CD4-positive, alpha-beta memory T cell (primary cell): ENCODE measurements at regions not wholly inside any gene's neighbourhood (a gene's known extent, or its start where the extent isn't known, plus 50 kb on each side); places are given as distances from the start of the nearest gene placed in this dataset.

Experiments
- CTCF ChIA-PET: fragments of 350-600 bp; sonication (Branson Sonifier 250); formaldehyde crosslinking; loops from one replicate; lab custom pipeline; 2021; ENCODE audit warnings: inconsistent platforms; ENCODE audit not compliant: partially characterized antibody; lab: Charles Lee
- POLR2A ChIA-PET: fragments of 350-600 bp; sonication (Branson Sonifier 250); formaldehyde crosslinking; loops from one replicate; lab custom pipeline; 2021; ENCODE audit not compliant: partially characterized antibody; lab: Charles Lee
- DNase-seq, 5 donors: peaks; one replicate each; pipeline versions ENCODE4 v3.0.0 to v3.0.0-alpha.2; 2020 to 2022; ENCODE audit warnings: mixed read lengths in 1 of 5
- H3K27ac ChIP-seq: one replicate; pipeline ENCODE4 v1.7.0; 2013; ENCODE audit warnings: low read depth, low read length
- H3K27me3 ChIP-seq: 2 replicates; pipeline ENCODE4 v1.7.0; 2013; ENCODE audit warnings: mild to moderate bottlenecking, low read length, moderate library complexity; ENCODE audit not compliant: insufficient read depth
- H3K36me3 ChIP-seq: 2 replicates; pipeline ENCODE4 v1.7.0; 2013; ENCODE audit warnings: mild to moderate bottlenecking, low read length, moderate library complexity; ENCODE audit not compliant: insufficient read depth
- H3K4me1 ChIP-seq: 2 replicates; pipeline ENCODE4 v1.7.0; 2013; ENCODE audit warnings: mild to moderate bottlenecking, low read length, moderate library complexity; ENCODE audit not compliant: insufficient read depth
- H3K4me3 ChIP-seq, 2 donors: one replicate each; pipeline ENCODE4 v1.7.0; 2013; ENCODE audit warnings: low read length in 2 of 2, mild to moderate bottlenecking in 1 of 2
- H3K9me3 ChIP-seq, 2 donors: one replicate each; pipeline ENCODE4 v1.7.0; 2013; ENCODE audit warnings: low read length in 2 of 2, control low read depth in 1 of 2; ENCODE audit not compliant: control insufficient read depth in 1 of 2
- H3K27ac Mint-ChIP-seq, 7 donors: one replicate each; pipeline ENCODE4 v1.8.0; 2020 to 2021; ENCODE audit warnings: mixed read lengths in 7 of 7, mild to moderate bottlenecking in 6 of 7, inconsistent platforms in 3 of 7, moderate library complexity in 3 of 7
- H3K27me3 Mint-ChIP-seq, 2 donors: one replicate each; pipeline ENCODE4 v1.8.0; 2020 to 2021; ENCODE audit warnings: mixed read lengths in 2 of 2
- H3K36me3 Mint-ChIP-seq, 2 donors: one replicate each; pipeline ENCODE4 v1.8.0; 2020 to 2021; ENCODE audit warnings: mixed read lengths in 2 of 2, inconsistent platforms in 1 of 2, mild to moderate bottlenecking in 1 of 2
- H3K4me1 Mint-ChIP-seq, 4 donors: one replicate each; pipeline ENCODE4 v1.8.0; 2020 to 2021; ENCODE audit warnings: mixed read lengths in 4 of 4, mild to moderate bottlenecking in 1 of 4
- H3K4me3 Mint-ChIP-seq, 8 donors: one replicate each; pipeline ENCODE4 v1.8.0; 2020 to 2021; ENCODE audit warnings: mixed read lengths in 8 of 8, mild to moderate bottlenecking in 7 of 8, moderate library complexity in 6 of 8, inconsistent platforms in 3 of 8
- H3K9me3 Mint-ChIP-seq, 8 donors: one replicate each; pipeline ENCODE4 v1.8.0; 2020 to 2021; ENCODE audit warnings: mixed read lengths in 8 of 8, mild to moderate bottlenecking in 5 of 8, inconsistent platforms in 3 of 8, moderate library complexity in 1 of 8
- intact Hi-C: fragments of 100-400 bp; cut with micrococcal nuclease; formaldehyde crosslinking; loops from one replicate; pipeline ENCODE4 v1.15.1; 2023

DNA sequence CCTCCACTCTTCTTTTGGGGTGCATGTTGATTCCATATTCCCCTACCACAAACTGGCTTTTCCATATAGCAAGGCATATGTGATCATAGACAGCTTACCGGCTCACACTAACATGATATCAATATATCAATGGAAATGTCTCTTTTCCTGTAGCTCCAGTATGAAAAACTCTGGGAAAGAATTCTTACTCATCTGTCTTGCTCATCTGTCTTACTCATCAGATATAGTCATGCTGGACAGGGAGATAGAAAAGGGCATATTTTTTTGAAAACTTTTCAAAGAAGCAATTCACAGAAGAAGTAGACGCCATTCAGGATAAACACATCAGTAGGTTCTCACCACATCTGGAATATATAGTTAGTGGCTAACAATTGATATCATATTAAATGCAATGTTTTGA, 794.7 kb downstream of the RAB28 start:
- Mint-ChIP-seq H3K9me3 (no peaks in the 10 kb centered on the region), H3K36me3 (no peaks in the 10 kb centered on the region), H3K4me1 (no peaks in the 10 kb centered on the region), H3K4me3 (no peak overlapping the region), H3K27ac (no peak overlapping the region), H3K27me3 (no peaks in the 10 kb centered on the region)
- Histone ChIP-seq H3K36me3 (no peaks in the 10 kb centered on the region), H3K4me3 (no peak overlapping the region), H3K9me3 (no peaks in the 10 kb centered on the region), H3K27ac (no peak overlapping the region), H3K27me3 (no peaks in the 10 kb centered on the region), H3K4me1 (no peaks in the 10 kb centered on the region)
- no peak for DNase-seq
- ChIA-PET POLR2A (no interaction called here), CTCF (no interaction called here)
- intact Hi-C loops, result no loop called here

DNA sequence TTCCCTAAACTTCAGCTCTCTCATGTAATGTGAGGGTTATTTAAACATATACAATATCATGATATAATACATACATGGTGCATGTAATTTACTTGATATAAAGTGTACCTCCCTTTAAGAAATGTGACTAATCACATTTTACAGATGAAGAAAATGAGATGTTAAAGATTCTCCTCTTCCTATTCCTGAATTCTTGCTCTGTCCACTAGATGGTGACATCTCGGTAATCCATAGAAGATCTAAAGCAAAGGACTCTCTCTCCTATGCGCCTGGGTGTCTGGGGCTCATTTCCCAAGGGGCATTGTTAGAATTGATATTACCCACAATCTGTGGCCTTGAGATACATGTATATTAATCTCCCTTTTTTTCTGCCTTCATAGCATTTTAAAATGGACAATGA, 804.9 kb downstream of the RAB28 start:
- Histone ChIP-seq H3K4me3 (no peak overlapping the region), H3K4me1 (no peaks in the 10 kb centered on the region), H3K27me3 (no peaks in the 10 kb centered on the region), H3K27ac (no peak overlapping the region), H3K9me3 (no peaks in the 10 kb centered on the region), H3K36me3 (no peaks in the 10 kb centered on the region)
- no peak overlapping the region for H3K4me3 Mint-ChIP-seq
- CTCF ChIA-PET, result no interaction called here
- H3K9me3 Mint-ChIP-seq, result peaks cover 2 to 13% (median 8%) of the 10 kb centered on the region in 8 donors
- no peak for DNase-seq
- intact Hi-C loops, result no loop called here
- H3K4me1 Mint-ChIP-seq, result no peaks in the 10 kb centered on the region
- no peaks in the 10 kb centered on the region for H3K27me3 Mint-ChIP-seq
- POLR2A ChIA-PET, result no interaction called here
- H3K27ac Mint-ChIP-seq, result no peak overlapping the region
- no peaks in the 10 kb centered on the region for H3K36me3 Mint-ChIP-seq

- CTCF ChIA-PET, result no interaction called here
- Mint-ChIP-seq H3K27me3 (no peaks in the 10 kb centered on the region), H3K36me3 (peaks cover 0 to 1% of the 10 kb centered on the region in 2 donors)
Measured at GRCh38 chr4:12674184-12674583, 810.0 kb downstream of the RAB28 start.

DNA sequence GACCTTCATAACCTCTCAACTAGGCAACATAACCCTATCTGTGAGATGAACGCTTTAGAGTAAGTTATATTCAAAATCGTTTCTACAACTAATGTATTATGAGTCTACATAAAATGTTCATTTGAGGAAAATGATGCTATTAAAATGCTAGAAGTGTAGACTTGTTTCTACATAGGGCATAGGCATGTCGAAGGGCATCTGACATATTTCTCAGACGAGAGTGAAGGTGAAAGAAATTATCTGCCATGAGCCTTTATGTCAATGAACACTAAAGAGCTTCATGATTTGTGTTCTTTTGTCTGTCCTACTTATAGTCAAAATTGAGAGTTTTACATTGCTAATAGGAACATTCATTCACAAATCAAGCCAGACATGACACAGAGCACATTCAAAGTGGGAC, 811.8 kb downstream of the RAB28 start:
- H3K9me3 ChIP-seq, result no peaks in the 10 kb centered on the region
- H3K4me1 ChIP-seq, result no peaks in the 10 kb centered on the region
- H3K27ac ChIP-seq, result no peak overlapping the region
- CTCF ChIA-PET, result no interaction called here
- POLR2A ChIA-PET, result no interaction called here
- no peaks in the 10 kb centered on the region for H3K36me3 ChIP-seq
- Mint-ChIP-seq H3K36me3 (peaks cover 0 to 3% of the 10 kb centered on the region in 2 donors), H3K4me3 (no peak overlapping the region), H3K9me3 (peaks cover 3 to 24% (median 12%) of the 10 kb centered on the region in 8 donors), H3K27me3 (no peaks in the 10 kb centered on the region), H3K4me1 (no peaks in the 10 kb centered on the region), H3K27ac (no peak overlapping the region)
- no peak for DNase-seq
- no peaks in the 10 kb centered on the region for H3K27me3 ChIP-seq
- no peak overlapping the region for H3K4me3 ChIP-seq
- intact Hi-C loops, result no loop called here

More at GRCh38 chr4:12674184-12674583, 810.0 kb downstream of the RAB28 start:
- Histone ChIP-seq H3K9me3 (no peaks in the 10 kb centered on the region), H3K27ac (no peak overlapping the region), H3K4me1 (no peaks in the 10 kb centered on the region), H3K36me3 (no peaks in the 10 kb centered on the region), H3K4me3 (no peak overlapping the region), H3K27me3 (no peaks in the 10 kb centered on the region)
- H3K4me1 Mint-ChIP-seq, result no peaks in the 10 kb centered on the region
- H3K27ac Mint-ChIP-seq, result no peak overlapping the region
- POLR2A ChIA-PET, result no interaction called here
- no peak for DNase-seq
- H3K4me3 Mint-ChIP-seq, result no peak overlapping the region
- intact Hi-C loops, result no loop called here
- peaks cover 1 to 24% (median 11%) of the 10 kb centered on the region in 8 donors for H3K9me3 Mint-ChIP-seq

GRCh38 chr4:12658146-12658545, 826.0 kb downstream of the RAB28 start:
- Histone ChIP-seq H3K4me1 (no peaks in the 10 kb centered on the region), H3K27ac (no peak overlapping the region), H3K9me3 (no peaks in the 10 kb centered on the region), H3K36me3 (no peaks in the 10 kb centered on the region), H3K4me3 (no peak overlapping the region), H3K27me3 (no peaks in the 10 kb centered on the region)
- no peak overlapping the region for H3K4me3 Mint-ChIP-seq
- POLR2A ChIA-PET, result no interaction called here
- DNase-seq, result no peak
- H3K36me3 Mint-ChIP-seq, result no peaks in the 10 kb centered on the region
- H3K27ac Mint-ChIP-seq, result no peak overlapping the region
- no peaks in the 10 kb centered on the region for H3K27me3 Mint-ChIP-seq
- H3K9me3 Mint-ChIP-seq, result peaks cover 0 to 8% (median 0%) of the 10 kb centered on the region in 8 donors
- no peaks in the 10 kb centered on the region for H3K4me1 Mint-ChIP-seq
- intact Hi-C loops, result no loop called here
- CTCF ChIA-PET, result no interaction called here

DNA sequence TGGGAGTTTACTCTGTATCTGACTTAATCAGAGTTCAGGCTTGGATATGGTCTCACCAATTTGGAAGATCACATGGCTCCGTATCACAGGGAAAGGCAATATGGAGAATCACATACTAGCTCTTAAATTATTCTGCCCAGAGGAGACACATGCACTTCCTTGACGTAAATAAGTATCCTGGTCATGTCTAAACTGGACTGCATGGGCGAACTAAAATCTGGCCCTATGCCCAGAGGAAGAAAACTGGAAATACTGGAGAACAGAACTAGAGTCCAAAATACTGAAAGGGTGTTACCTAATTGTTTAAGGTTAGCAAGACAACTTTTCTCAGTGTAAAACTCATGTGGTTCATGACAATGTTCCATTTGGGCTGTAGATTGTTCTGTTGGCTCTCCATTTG, 832.3 kb downstream of the RAB28 start:
- Histone ChIP-seq H3K36me3 (no peaks in the 10 kb centered on the region), H3K27me3 (no peaks in the 10 kb centered on the region), H3K4me3 (no peak overlapping the region), H3K27ac (no peak overlapping the region), H3K4me1 (no peaks in the 10 kb centered on the region), H3K9me3 (no peaks in the 10 kb centered on the region)
- CTCF ChIA-PET, result no interaction called here
- POLR2A ChIA-PET, result no interaction called here
- no peaks in the 10 kb centered on the region for H3K4me1 Mint-ChIP-seq
- no peaks in the 10 kb centered on the region for H3K36me3 Mint-ChIP-seq
- DNase-seq, result no peak
- peaks cover 0 to 7% (median 0%) of the 10 kb centered on the region in 8 donors for H3K9me3 Mint-ChIP-seq
- H3K4me3 Mint-ChIP-seq, result no peak overlapping the region
- no peak overlapping the region for H3K27ac Mint-ChIP-seq
- no peaks in the 10 kb centered on the region for H3K27me3 Mint-ChIP-seq
- intact Hi-C loops, result no loop called here

- POLR2A ChIA-PET, result no interaction called here
- Mint-ChIP-seq H3K4me1 (no peaks in the 10 kb centered on the region), H3K9me3 (peaks cover 0 to 3% (median 0%) of the 10 kb centered on the region in 8 donors), H3K27ac (no peak overlapping the region), H3K27me3 (peaks cover 0 to 3% of the 10 kb centered on the region in 2 donors), H3K36me3 (no peaks in the 10 kb centered on the region), H3K4me3 (no peak overlapping the region)
- Histone ChIP-seq H3K4me3 (no peak overlapping the region), H3K27me3 (no peaks in the 10 kb centered on the region), H3K9me3 (no peaks in the 10 kb centered on the region), H3K36me3 (no peaks in the 10 kb centered on the region), H3K4me1 (no peaks in the 10 kb centered on the region), H3K27ac (no peak overlapping the region)
- DNase-seq, result no peak
- CTCF ChIA-PET, result no interaction called here
- intact Hi-C loops, result no loop called here
Measured at GRCh38 chr4:12645732-12646131, 838.4 kb downstream of the RAB28 start.

DNA sequence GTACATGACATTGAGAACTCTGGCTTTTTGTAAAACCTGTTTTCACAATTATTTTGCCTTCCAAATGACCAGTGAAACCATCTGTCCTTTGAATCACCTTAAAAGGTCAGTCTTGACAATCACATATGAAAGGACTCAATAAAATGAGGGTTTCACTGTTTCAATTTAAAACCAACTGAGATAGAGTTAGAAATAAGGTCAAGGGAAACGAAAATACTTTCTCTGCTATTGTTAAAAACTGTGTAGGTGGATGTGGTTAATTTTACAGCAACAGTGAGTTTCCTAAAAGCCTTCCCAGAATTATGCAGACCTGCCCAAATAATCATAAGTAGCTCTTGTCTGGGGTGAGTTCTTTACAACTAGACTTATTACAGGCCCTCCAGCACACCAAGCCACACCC, 839.9 kb downstream of the RAB28 start:
- ChIA-PET CTCF (interaction anchor here (0.9 kb wide), 1 partner anchor 12 kb away, joined by 4 read pairs; no protein-coding TSS in a partner anchor), POLR2A (no interaction called here)
- peaks cover 0 to 3% of the 10 kb centered on the region in 2 donors for H3K27me3 Mint-ChIP-seq
- Histone ChIP-seq H3K4me3 (no peak overlapping the region), H3K27me3 (no peaks in the 10 kb centered on the region), H3K27ac (no peak overlapping the region), H3K4me1 (no peaks in the 10 kb centered on the region), H3K9me3 (no peaks in the 10 kb centered on the region), H3K36me3 (no peaks in the 10 kb centered on the region)
- H3K4me3 Mint-ChIP-seq, result no peak overlapping the region
- H3K4me1 Mint-ChIP-seq, result no peaks in the 10 kb centered on the region
- no peak for DNase-seq
- intact Hi-C loops, result no loop called here
- H3K27ac Mint-ChIP-seq, result no peak overlapping the region
- H3K9me3 Mint-ChIP-seq, result peaks cover 0 to 3% (median 0%) of the 10 kb centered on the region in 8 donors
- H3K36me3 Mint-ChIP-seq, result no peaks in the 10 kb centered on the region
